Panc1 (cell line): ENCODE measurements at regions not wholly inside any gene's neighbourhood (a gene's known extent, or its start where the extent isn't known, plus 50 kb on each side); places are given as distances from the start of the nearest gene placed in this dataset.

Experiments
- ATAC-seq: fragments of 200-7000 bp; cut with Tn5 transposase; 2 replicates; pipeline ENCODE4 v1.9.1; 2020; ENCODE audit warnings: mild to moderate bottlenecking, moderate library complexity
- BruUV-seq: library from RNA; stranded (reverse); fragments of 400-500 nt; replicated peaks from 2 replicates; lab custom pipeline; 2021; lab: Mats Ljungman, UMichigan
- CTCF ChIA-PET: fragments of 300-600 bp; sonication (Branson Sonifier 250); formaldehyde crosslinking; loops from one replicate; lab custom pipeline; 2022; ENCODE audit warnings: antibody characterized with exemption; lab: Charles Lee
- POLR2A ChIA-PET: fragments of 300-600 bp; sonication (Branson Sonifier 250); formaldehyde crosslinking; loops from one replicate; lab custom pipeline; 2022; ENCODE audit warnings: antibody characterized with exemption; lab: Charles Lee
- DNase-seq: peaks from one replicate; pipeline ENCODE4 v3.0.0-alpha.2; 2010; ENCODE audit warnings: low read depth, low spot score
- H3K27ac ChIP-seq: 2 replicates; pipeline ENCODE4 v1.5.1; 2011; ENCODE audit warnings: mild to moderate bottlenecking, low read length, inconsistent platforms
- H3K27me3 ChIP-seq: fragments of 200-500 bp; sonication (Bioruptor generic); 2 replicates; pipeline ENCODE4 v1.6.0; 2014; ENCODE audit warnings: low read length, inconsistent platforms; ENCODE audit not compliant: control insufficient read depth, insufficient read depth
- H3K36me3 ChIP-seq: fragments of 200-500 bp; sonication (Bioruptor generic); 2 replicates; pipeline ENCODE4 v1.5.1; 2014; ENCODE audit warnings: inconsistent platforms, mild to moderate bottlenecking, low read length, moderate library complexity; ENCODE audit not compliant: control insufficient read depth, insufficient read depth
- H3K4me1 ChIP-seq: 2 replicates; pipeline ENCODE4 v1.5.1; 2011; ENCODE audit warnings: inconsistent platforms, mild to moderate bottlenecking, low read length, moderate library complexity; ENCODE audit not compliant: control insufficient read depth, insufficient read depth
- H3K4me3 ChIP-seq, 2 experiments: 2 replicates each; pipeline ENCODE4 v1.5.1; 2011 to 2012; ENCODE audit warnings: low read depth in 2 of 2, low read length in 2 of 2, mild to moderate bottlenecking in 2 of 2, inconsistent platforms in 1 of 2, moderate library complexity in 1 of 2
- H3K9me3 ChIP-seq: fragments of 200-500 bp; sonication (Bioruptor generic); 2 replicates; pipeline ENCODE4 v1.5.1; 2014; ENCODE audit warnings: low read depth, mild to moderate bottlenecking, inconsistent platforms, low read length, moderate library complexity; ENCODE audit not compliant: control insufficient read depth, insufficient read depth
- POLR2AphosphoS5 ChIP-seq: IDR thresholded peaks from 2 replicates; pipeline ENCODE4 v1.6.1; 2012; ENCODE audit warnings: mild to moderate bottlenecking, low read depth, low read length, moderate library complexity
- REST ChIP-seq, 2 experiments: IDR thresholded peaks; 2 replicates each; pipeline ENCODE4 v1.6.1; 2011 to 2012; ENCODE audit warnings: low read depth in 2 of 2, control low read depth in 1 of 2, low read length in 1 of 2, mild to moderate bottlenecking in 1 of 2, moderate library complexity in 1 of 2; ENCODE audit not compliant: insufficient read depth in 1 of 2
- SIN3A ChIP-seq: IDR thresholded peaks from 2 replicates; pipeline ENCODE4 v1.6.1; 2012; ENCODE audit warnings: low read depth, mild to moderate bottlenecking, low read length, moderate library complexity, borderline replicate concordance; ENCODE audit not compliant: insufficient read depth
- TCF7L2 ChIP-seq: IDR thresholded peaks from 2 replicates; pipeline ENCODE4 v1.6.1; 2011; ENCODE audit warnings: mild to moderate bottlenecking, low read depth, low read length, inconsistent platforms
- in situ Hi-C: cut with HindIII; loops from 2 replicates; pipeline ENCODE4 v1.10.0; 2016; ENCODE audit warnings: low sequenced_read_pairs, low pct_unique_long_range_greater_than_20kb
- intact Hi-C: fragments of 100-400 bp; cut with micrococcal nuclease; formaldehyde crosslinking; loops from one replicate; pipeline ENCODE4 v1.10.0; 2022; ENCODE audit not compliant: unreplicated experiment
- TF ChIP-seq, protein P1 (sequence below): fragments of 450-650 bp; IDR thresholded peaks from 2 replicates; pipeline ENCODE4 v1.5.1; 2017; ENCODE audit warnings: mild to moderate bottlenecking

GRCh38 chr14:32009976-32010581, 67.0 kb upstream of the ARHGAP5 start:
- TF ChIP-seq, protein P1, sequence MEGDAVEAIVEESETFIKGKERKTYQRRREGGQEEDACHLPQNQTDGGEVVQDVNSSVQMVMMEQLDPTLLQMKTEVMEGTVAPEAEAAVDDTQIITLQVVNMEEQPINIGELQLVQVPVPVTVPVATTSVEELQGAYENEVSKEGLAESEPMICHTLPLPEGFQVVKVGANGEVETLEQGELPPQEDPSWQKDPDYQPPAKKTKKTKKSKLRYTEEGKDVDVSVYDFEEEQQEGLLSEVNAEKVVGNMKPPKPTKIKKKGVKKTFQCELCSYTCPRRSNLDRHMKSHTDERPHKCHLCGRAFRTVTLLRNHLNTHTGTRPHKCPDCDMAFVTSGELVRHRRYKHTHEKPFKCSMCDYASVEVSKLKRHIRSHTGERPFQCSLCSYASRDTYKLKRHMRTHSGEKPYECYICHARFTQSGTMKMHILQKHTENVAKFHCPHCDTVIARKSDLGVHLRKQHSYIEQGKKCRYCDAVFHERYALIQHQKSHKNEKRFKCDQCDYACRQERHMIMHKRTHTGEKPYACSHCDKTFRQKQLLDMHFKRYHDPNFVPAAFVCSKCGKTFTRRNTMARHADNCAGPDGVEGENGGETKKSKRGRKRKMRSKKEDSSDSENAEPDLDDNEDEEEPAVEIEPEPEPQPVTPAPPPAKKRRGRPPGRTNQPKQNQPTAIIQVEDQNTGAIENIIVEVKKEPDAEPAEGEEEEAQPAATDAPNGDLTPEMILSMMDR = no peak
- TF ChIP-seq POLR2AphosphoS5 = no peak
- no peak for TF ChIP-seq REST (IDR thresholded peaks at IDR 0.05; ENCODE audit: insufficient read depth in 1 of 2, low read depth in 2 of 2, low read length in 1 of 2)
- no peak for TF ChIP-seq SIN3A
- TF ChIP-seq TCF7L2 = no peak
- Histone ChIP-seq H3K9me3 (no peaks in the 10 kb centered on the region), H3K4me1 (peaks cover 19% of the 10 kb centered on the region), H3K27me3 (no peaks in the 10 kb centered on the region), H3K36me3 (no peaks in the 10 kb centered on the region), H3K4me3 (no peak overlapping the region), H3K27ac (no peak overlapping the region)
- peak; percentile 27; the same call in 1 of the 2 replicates for ATAC-seq
- no TSS peak for BruUV-seq
- intact Hi-C loops = no loop called here
- ChIA-PET POLR2A (no interaction called here), CTCF (no interaction called here)
- in situ Hi-C loops = no loop called here
- DNase-seq = no peak

DNA sequence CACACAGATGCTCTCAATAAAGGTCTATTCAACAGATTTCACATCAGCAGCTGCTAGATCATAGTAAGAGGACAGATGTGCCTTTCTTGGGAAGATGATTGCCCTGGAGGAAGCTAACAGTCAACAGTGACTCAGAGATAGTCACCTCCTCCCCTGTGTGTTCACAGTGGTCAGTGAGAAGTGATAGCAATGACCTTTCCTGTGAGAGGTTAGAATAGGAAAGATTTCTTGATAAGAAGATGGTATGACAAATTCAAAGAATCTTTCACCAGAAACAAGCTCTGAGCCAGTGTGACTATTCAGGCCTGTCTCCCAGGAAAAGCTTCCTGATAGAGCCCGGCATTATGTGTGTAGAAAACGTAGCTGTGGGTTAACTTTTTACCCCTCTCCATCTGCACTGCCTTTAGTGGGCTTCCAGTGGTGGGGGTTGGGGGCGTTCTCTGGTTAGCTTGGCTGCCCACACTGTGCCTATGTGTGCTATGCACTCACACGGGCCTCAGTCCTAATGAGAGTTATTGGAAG, 66.4 kb upstream of the ARHGAP5 start:
- intact Hi-C loops = no loop called here
- ATAC-seq (peak; percentile 92), DNase-seq (peak; percentile 71)
- ChIA-PET POLR2A (interaction anchor here (0.6 kb wide), 1 partner anchor 168 kb away, joined by 4 read pairs; no protein-coding TSS in a partner anchor), CTCF (no interaction called here)
- Histone ChIP-seq H3K4me1 (peaks cover 19% of the 10 kb centered on the region), H3K36me3 (no peaks in the 10 kb centered on the region), H3K9me3 (no peaks in the 10 kb centered on the region), H3K27ac (peak overlapping the region; percentile 57), H3K27me3 (no peaks in the 10 kb centered on the region), H3K4me3 (no peak overlapping the region)
- no TSS peak for BruUV-seq
- in situ Hi-C loops = no loop called here
- TF ChIP-seq REST (IDR thresholded peaks at IDR 0.05; ENCODE audit: insufficient read depth in 1 of 2, low read depth in 2 of 2, low read length in 1 of 2) = no peak
- TF ChIP-seq, protein P1 = no peak
- no peak for TF ChIP-seq TCF7L2
- no peak for TF ChIP-seq SIN3A
- no peak for TF ChIP-seq POLR2AphosphoS5
